ENCODE measurements at regions not wholly inside any gene's neighbourhood (a gene's known extent, or its start where the extent isn't known, plus 50 kb on each side); places are given as distances from the start of the nearest gene placed in this dataset.
A peak's percentile ranks its signal among the peaks of the same experiment; 100 is the strongest.

- Histone ChIP-seq H3K4me1 (ENCODE audit: insufficient read depth, insufficient read length) (no peaks in the 10 kb centered on the region), H3K4me3 (ENCODE audit: insufficient read length, low read depth) (no peak overlapping the region), H3K9ac (ENCODE audit: insufficient read length, low read depth) (no peak overlapping the region), H3K9me3 (ENCODE audit: insufficient read depth, low read length) (peaks cover 9% of the 10 kb centered on the region; the same call in 1 of the 2 replicates), H3K36me3 (ENCODE audit: insufficient read depth, insufficient read length, low read length) (no peaks in the 10 kb centered on the region), H3K27me3 (ENCODE audit: insufficient read depth, insufficient read length) (no peaks in the 10 kb centered on the region)
- no peak for TF ChIP-seq ZNF274 (IDR thresholded peaks at IDR 0.05; ENCODE audit: low read depth, low read length)
- TF ChIP-seq YY1 (IDR thresholded peaks at IDR 0.05; ENCODE audit: insufficient read depth, insufficient read length), result no peak
- TF ChIP-seq SUZ12 (IDR thresholded peaks at IDR 0.05; ENCODE audit: extremely low read depth, insufficient read depth, insufficient read length), result no peak
- DNase-seq (ENCODE audit: low read depth, low spot score), result no peak
Observed at GRCh38 chr6:141167945-141168344, 964.8 kb upstream of the GJE1 start.

- peaks cover 9% of the 10 kb centered on the region; the same call in 1 of the 2 replicates for H3K9me3 ChIP-seq (ENCODE audit: insufficient read depth, low read length)
- no peak for DNase-seq (ENCODE audit: low read depth, low spot score)
- H3K36me3 ChIP-seq (ENCODE audit: insufficient read depth, insufficient read length, low read length), result no peaks in the 10 kb centered on the region
- no peak overlapping the region for H3K9ac ChIP-seq (ENCODE audit: insufficient read length, low read depth)
- no peaks in the 10 kb centered on the region for H3K27me3 ChIP-seq (ENCODE audit: insufficient read depth, insufficient read length)
- TF ChIP-seq YY1 (IDR thresholded peaks at IDR 0.05; ENCODE audit: insufficient read depth, insufficient read length), result no peak
- no peak for TF ChIP-seq SUZ12 (IDR thresholded peaks at IDR 0.05; ENCODE audit: extremely low read depth, insufficient read depth, insufficient read length)
- TF ChIP-seq ZNF274 (IDR thresholded peaks at IDR 0.05; ENCODE audit: low read depth, low read length), result no peak
- no peaks in the 10 kb centered on the region for H3K4me1 ChIP-seq (ENCODE audit: insufficient read depth, insufficient read length)
- no peak overlapping the region for H3K4me3 ChIP-seq (ENCODE audit: insufficient read length, low read depth)
Observed at GRCh38 chr6:141165002-141165665, 967.6 kb upstream of the GJE1 start.

DNA sequence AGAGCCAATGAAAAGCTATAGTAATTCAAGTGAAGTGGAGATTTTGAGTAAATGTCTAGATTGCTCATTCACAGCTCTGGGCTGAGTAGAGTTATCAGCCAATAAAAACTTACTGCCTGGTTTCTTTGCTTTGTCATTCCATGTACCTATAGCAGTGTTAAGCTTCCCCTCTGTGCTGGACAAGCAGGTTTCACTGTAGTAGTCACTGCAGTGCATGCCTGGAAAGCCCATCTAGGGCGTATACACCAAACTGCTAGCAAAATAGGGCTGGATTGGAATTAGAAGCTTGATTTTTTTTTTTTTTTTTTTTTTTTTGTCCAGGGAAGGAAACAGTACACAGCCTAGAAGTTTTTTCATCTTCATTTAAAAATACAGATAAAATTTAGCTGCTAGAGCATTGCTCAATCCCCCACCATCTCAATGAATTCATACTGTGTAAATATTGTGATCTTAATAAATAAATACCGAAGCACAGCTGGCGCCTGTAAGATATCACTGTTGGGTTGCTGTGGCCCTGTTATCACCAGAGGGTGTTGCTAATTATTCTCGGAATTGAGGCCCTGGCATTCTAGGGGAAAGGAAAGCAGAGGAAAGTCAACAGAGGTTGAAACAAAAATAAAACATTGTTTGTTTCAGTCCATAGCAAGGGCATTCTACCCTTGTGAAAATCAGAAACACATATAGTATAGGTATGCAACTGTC is 968.5 kb upstream of the GJE1 start:
- Histone ChIP-seq H3K4me3 (ENCODE audit: insufficient read length, low read depth) (no peak overlapping the region), H3K27me3 (ENCODE audit: insufficient read depth, insufficient read length) (no peaks in the 10 kb centered on the region), H3K9me3 (ENCODE audit: insufficient read depth, low read length) (peaks cover 9% of the 10 kb centered on the region; the same call in 1 of the 2 replicates), H3K9ac (ENCODE audit: insufficient read length, low read depth) (no peak overlapping the region), H3K4me1 (ENCODE audit: insufficient read depth, insufficient read length) (no peaks in the 10 kb centered on the region), H3K36me3 (ENCODE audit: insufficient read depth, insufficient read length, low read length) (no peaks in the 10 kb centered on the region)
- TF ChIP-seq YY1 (IDR thresholded peaks at IDR 0.05; ENCODE audit: insufficient read depth, insufficient read length) (no peak), ZNF274 (IDR thresholded peaks at IDR 0.05; ENCODE audit: low read depth, low read length) (no peak), SUZ12 (IDR thresholded peaks at IDR 0.05; ENCODE audit: extremely low read depth, insufficient read depth, insufficient read length) (no peak)
- DNase-seq (ENCODE audit: low read depth, low spot score), result no peak

DNA sequence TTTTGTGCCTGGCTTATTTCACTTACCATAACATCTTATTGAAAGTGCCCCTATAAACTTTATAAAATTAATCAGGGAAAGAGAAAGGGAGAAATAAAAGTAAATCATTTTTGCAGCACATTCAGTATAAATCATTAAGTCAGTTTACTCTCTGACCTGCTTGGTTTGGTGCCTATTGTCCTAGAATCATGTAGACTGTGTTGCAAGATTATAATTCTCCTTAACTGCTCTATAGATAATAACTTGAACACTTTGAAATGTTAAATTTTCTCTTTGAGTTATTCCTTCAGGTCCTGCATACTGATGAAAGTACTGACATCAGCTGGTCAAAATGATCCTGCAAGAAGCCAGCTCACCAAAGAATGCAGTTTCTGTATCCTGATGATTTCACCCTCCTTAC is 969.6 kb upstream of the GJE1 start:
- Histone ChIP-seq H3K9ac (ENCODE audit: insufficient read length, low read depth) (no peak overlapping the region), H3K36me3 (ENCODE audit: insufficient read depth, insufficient read length, low read length) (no peaks in the 10 kb centered on the region), H3K9me3 (ENCODE audit: insufficient read depth, low read length) (peaks cover 4% of the 10 kb centered on the region; the same call in 1 of the 2 replicates), H3K4me3 (ENCODE audit: insufficient read length, low read depth) (no peak overlapping the region), H3K27me3 (ENCODE audit: insufficient read depth, insufficient read length) (no peaks in the 10 kb centered on the region), H3K4me1 (ENCODE audit: insufficient read depth, insufficient read length) (no peaks in the 10 kb centered on the region)
- DNase-seq (ENCODE audit: low read depth, low spot score), result no peak
- no peak for TF ChIP-seq YY1 (IDR thresholded peaks at IDR 0.05; ENCODE audit: insufficient read depth, insufficient read length)
- TF ChIP-seq SUZ12 (IDR thresholded peaks at IDR 0.05; ENCODE audit: extremely low read depth, insufficient read depth, insufficient read length), result no peak
- no peak for TF ChIP-seq ZNF274 (IDR thresholded peaks at IDR 0.05; ENCODE audit: low read depth, low read length)

DNA sequence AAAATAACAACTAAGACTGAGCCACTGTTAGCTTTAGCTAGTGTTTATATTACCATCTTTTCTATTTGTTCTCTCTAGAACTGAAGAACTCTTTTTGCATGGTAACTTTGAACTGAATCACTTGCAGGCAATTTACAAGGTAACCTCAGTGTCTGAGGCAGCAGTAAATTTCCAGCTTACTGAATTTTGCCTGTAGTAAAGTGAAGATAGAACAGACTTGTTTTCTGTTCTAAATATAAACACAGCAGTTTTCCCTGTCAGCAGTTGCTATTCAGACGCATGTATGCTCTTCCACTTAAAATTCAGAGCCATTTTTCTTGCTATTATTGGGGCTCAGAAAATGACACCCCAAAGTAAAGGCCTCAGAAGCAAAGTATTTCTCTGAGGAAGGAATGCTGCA is 974.0 kb upstream of the GJE1 start:
- no peak for TF ChIP-seq SUZ12 (IDR thresholded peaks at IDR 0.05; ENCODE audit: extremely low read depth, insufficient read depth, insufficient read length)
- no peak for TF ChIP-seq ZNF274 (IDR thresholded peaks at IDR 0.05; ENCODE audit: low read depth, low read length)
- Histone ChIP-seq H3K4me1 (ENCODE audit: insufficient read depth, insufficient read length) (no peaks in the 10 kb centered on the region), H3K36me3 (ENCODE audit: insufficient read depth, insufficient read length, low read length) (no peaks in the 10 kb centered on the region), H3K27me3 (ENCODE audit: insufficient read depth, insufficient read length) (no peaks in the 10 kb centered on the region), H3K9me3 (ENCODE audit: insufficient read depth, low read length) (peaks cover 17% of the 10 kb centered on the region; the same call in 1 of the 2 replicates), H3K9ac (ENCODE audit: insufficient read length, low read depth) (no peak overlapping the region), H3K4me3 (ENCODE audit: insufficient read length, low read depth) (no peak overlapping the region)
- DNase-seq (ENCODE audit: low read depth, low spot score), result no peak

- H3K4me1 ChIP-seq (ENCODE audit: insufficient read depth, insufficient read length), result no peaks in the 10 kb centered on the region
- TF ChIP-seq ZNF274 (IDR thresholded peaks at IDR 0.05; ENCODE audit: low read depth, low read length) (no peak), YY1 (IDR thresholded peaks at IDR 0.05; ENCODE audit: insufficient read depth, insufficient read length) (no peak), SUZ12 (IDR thresholded peaks at IDR 0.05; ENCODE audit: extremely low read depth, insufficient read depth, insufficient read length) (no peak)
- H3K36me3 ChIP-seq (ENCODE audit: insufficient read depth, insufficient read length, low read length), result no peaks in the 10 kb centered on the region
- H3K9me3 ChIP-seq (ENCODE audit: insufficient read depth, low read length), result peaks cover 20% of the 10 kb centered on the region
- peak; percentile 40 for DNase-seq (ENCODE audit: low read depth, low spot score)
- no peaks in the 10 kb centered on the region for H3K27me3 ChIP-seq (ENCODE audit: insufficient read depth, insufficient read length)
- no peak overlapping the region for H3K4me3 ChIP-seq (ENCODE audit: insufficient read length, low read depth)
- H3K9ac ChIP-seq (ENCODE audit: insufficient read length, low read depth), result no peak overlapping the region
Observed at GRCh38 chr6:141153563-141153962, 979.2 kb upstream of the GJE1 start.

DNA sequence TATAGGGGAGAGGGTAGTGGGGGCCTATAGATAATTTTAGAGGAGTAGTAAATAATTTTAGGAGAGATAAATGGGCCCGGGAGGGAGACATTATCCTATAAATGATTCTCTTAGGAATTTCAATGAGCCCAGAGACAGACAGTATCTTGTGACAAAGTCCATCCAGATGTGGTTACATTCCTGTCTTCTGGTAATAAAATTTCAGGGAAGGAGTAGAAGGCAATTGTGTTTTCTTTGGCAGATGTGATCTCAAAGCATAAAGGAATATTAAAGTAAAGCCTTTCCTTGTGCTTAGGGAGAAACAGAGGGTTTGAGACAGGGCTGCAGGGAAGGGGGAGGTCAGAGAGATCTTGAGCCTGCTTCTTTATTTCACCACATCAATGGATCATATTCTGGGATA is 979.8 kb upstream of the GJE1 start:
- no peak for TF ChIP-seq ZNF274 (IDR thresholded peaks at IDR 0.05; ENCODE audit: low read depth, low read length)
- no peak for TF ChIP-seq SUZ12 (IDR thresholded peaks at IDR 0.05; ENCODE audit: extremely low read depth, insufficient read depth, insufficient read length)
- no peak for TF ChIP-seq YY1 (IDR thresholded peaks at IDR 0.05; ENCODE audit: insufficient read depth, insufficient read length)
- no peak overlapping the region for H3K4me3 ChIP-seq (ENCODE audit: insufficient read length, low read depth)
- no peaks in the 10 kb centered on the region for H3K4me1 ChIP-seq (ENCODE audit: insufficient read depth, insufficient read length)
- H3K27me3 ChIP-seq (ENCODE audit: insufficient read depth, insufficient read length), result no peaks in the 10 kb centered on the region
- H3K9me3 ChIP-seq (ENCODE audit: insufficient read depth, low read length), result peaks cover 20% of the 10 kb centered on the region
- no peaks in the 10 kb centered on the region for H3K36me3 ChIP-seq (ENCODE audit: insufficient read depth, insufficient read length, low read length)
- no peak for DNase-seq (ENCODE audit: low read depth, low spot score)
- no peak overlapping the region for H3K9ac ChIP-seq (ENCODE audit: insufficient read length, low read depth)
